ENCODE measurements at regions not wholly inside any gene's neighbourhood (a gene's known extent, or its start where the extent isn't known, plus 50 kb on each side); places are given as distances from the start of the nearest gene placed in this dataset.

DNA sequence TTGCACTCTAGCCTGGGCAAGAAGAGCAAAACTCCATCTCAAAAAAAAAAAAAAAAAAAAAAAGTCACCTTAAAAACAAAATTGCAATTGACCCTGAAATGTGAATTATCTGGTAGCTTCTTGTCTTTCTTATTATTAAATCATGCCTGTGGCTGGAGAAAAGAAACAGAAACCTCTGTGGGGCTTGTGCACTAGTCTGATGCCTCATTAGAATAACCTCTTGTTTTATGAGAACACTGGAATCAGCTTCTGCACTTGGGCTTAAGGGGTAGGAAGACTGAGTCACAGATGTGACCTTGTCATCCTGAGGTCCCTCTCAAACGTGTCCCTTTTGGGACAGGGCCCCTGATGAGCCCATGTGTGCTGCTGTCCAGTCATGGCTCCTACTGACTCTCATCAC lies 237.9 kb downstream of the DACT1 start:
- 45% methylated on average over 1 of the region's 1 CpG for WGBS
- no peak for DNase-seq (ENCODE audit: extremely low spot score)
- intact Hi-C loops (cut with DNase I): no loop called here
- no peak for TF ChIP-seq EP300 (IDR thresholded peaks at IDR 0.05)
- TF ChIP-seq, protein P1, sequence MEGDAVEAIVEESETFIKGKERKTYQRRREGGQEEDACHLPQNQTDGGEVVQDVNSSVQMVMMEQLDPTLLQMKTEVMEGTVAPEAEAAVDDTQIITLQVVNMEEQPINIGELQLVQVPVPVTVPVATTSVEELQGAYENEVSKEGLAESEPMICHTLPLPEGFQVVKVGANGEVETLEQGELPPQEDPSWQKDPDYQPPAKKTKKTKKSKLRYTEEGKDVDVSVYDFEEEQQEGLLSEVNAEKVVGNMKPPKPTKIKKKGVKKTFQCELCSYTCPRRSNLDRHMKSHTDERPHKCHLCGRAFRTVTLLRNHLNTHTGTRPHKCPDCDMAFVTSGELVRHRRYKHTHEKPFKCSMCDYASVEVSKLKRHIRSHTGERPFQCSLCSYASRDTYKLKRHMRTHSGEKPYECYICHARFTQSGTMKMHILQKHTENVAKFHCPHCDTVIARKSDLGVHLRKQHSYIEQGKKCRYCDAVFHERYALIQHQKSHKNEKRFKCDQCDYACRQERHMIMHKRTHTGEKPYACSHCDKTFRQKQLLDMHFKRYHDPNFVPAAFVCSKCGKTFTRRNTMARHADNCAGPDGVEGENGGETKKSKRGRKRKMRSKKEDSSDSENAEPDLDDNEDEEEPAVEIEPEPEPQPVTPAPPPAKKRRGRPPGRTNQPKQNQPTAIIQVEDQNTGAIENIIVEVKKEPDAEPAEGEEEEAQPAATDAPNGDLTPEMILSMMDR (IDR thresholded peaks at IDR 0.05): no peak
- TF ChIP-seq POLR2A (IDR thresholded peaks at IDR 0.05; ENCODE audit: low read depth): no peak
- no peak for TF ChIP-seq POLR2AphosphoS5 (IDR thresholded peaks at IDR 0.05)
- Histone ChIP-seq H3K27ac (replicated peaks in 1 of 4) (no peak overlapping the region), H3K9me3 (no peaks in the 10 kb centered on the region), H3K4me1 (no peaks in the 10 kb centered on the region), H3K4me3 (no peak overlapping the region), H3K36me3 (no peaks in the 10 kb centered on the region), H3K27me3 (no peaks in the 10 kb centered on the region)

DNA sequence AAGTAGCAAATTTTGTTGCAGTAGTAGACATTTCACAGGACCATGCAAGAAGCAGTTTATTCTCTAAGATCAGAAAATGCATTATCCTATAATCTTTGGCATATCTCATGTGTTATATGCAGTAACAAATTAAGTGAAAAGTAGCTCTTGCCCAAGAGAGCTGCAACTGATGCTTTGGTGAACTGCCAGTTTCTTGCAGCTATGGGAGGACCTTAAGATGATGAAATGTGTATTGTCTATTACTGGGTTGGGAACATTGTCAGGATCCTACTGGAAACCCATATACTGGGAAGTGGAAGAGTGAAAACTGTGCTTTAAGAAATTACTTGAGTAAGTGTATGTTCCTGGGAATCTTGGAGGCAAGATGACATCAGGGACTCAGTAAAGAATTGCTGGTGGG lies 238.8 kb downstream of the DACT1 start:
- no peak for DNase-seq (ENCODE audit: extremely low spot score)
- Histone ChIP-seq H3K4me3 (no peak overlapping the region), H3K27me3 (no peaks in the 10 kb centered on the region), H3K36me3 (no peaks in the 10 kb centered on the region), H3K27ac (replicated peaks in 1 of 4) (no peak overlapping the region), H3K4me1 (no peaks in the 10 kb centered on the region), H3K9me3 (no peaks in the 10 kb centered on the region)
- intact Hi-C loops (cut with DNase I): no loop called here
- TF ChIP-seq POLR2A (IDR thresholded peaks at IDR 0.05; ENCODE audit: low read depth): no peak
- TF ChIP-seq EP300 (IDR thresholded peaks at IDR 0.05): no peak
- TF ChIP-seq, protein P1 (IDR thresholded peaks at IDR 0.05): no peak
- TF ChIP-seq POLR2AphosphoS5 (IDR thresholded peaks at IDR 0.05): no peak

DNA sequence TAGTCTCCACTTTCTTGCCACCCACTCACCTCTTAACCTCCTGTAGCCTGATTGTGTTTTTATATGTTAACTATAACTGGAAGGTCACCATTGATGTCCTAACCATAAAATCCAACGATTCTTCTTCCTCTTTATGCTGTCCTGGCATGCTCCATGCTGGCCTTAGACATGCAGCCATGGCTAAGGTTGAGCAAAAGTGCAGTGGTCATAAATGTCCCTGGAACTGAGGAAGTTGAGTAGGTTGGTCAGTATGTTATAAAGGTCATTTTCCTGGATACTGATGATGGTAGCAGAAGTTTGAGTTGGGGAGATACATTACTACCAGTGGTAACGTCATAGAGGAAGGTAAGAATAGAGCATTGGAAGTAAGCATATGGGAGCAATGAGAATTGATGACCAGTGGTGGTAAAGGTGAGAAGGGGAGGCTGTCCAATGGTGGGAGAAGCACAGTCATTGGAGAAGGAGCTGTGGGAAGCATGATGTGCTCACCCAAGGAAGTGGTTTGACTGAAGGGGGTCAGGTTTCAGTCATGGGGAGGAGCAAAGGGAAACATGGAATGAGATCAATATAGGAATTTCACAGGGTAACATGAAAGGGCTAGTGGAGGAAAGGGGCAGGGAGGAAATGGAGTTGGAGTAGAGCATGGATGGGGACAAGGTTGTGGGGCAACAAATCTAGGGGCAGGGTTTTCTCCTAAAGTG lies 240.8 kb downstream of the DACT1 start:
- Histone ChIP-seq H3K4me3 (no peak overlapping the region), H3K36me3 (no peaks in the 10 kb centered on the region), H3K27me3 (no peaks in the 10 kb centered on the region), H3K9me3 (no peaks in the 10 kb centered on the region), H3K4me1 (peaks cover 0 to 10% (median 9%) of the 10 kb centered on the region in 4 donors), H3K27ac (replicated peaks in 1 of 4) (no peak overlapping the region)
- TF ChIP-seq, protein P1 (IDR thresholded peaks at IDR 0.05): no peak
- TF ChIP-seq EP300 (IDR thresholded peaks at IDR 0.05): no peak
- no peak for TF ChIP-seq POLR2AphosphoS5 (IDR thresholded peaks at IDR 0.05)
- TF ChIP-seq POLR2A (IDR thresholded peaks at IDR 0.05; ENCODE audit: low read depth): no peak
- no peak for DNase-seq (ENCODE audit: extremely low spot score)
- WGBS: 89% methylated on average over 2 of the region's 2 CpGs
- intact Hi-C loops (cut with DNase I): no loop called here

DNA sequence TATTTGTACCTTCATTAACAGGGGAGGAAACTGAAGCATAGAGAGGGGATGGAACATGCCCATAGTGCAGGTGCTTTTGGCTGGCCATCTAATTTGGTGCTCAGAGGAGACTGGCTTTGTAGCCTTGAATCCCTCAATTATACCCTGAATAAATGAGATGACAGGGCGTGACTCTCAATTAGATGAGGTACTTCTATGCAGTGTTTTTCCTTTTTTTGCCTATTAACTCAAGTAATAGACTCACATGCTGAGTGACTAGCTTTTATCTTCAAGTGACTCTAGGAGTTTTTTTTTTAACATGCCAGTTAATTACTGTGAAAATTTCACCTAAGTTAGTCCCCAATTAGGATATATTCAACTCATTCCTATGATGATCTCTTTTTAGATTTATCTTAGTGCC lies 243.7 kb downstream of the DACT1 start:
- no peak overlapping the region for H3K27ac ChIP-seq (replicated peaks in 1 of 4)
- intact Hi-C loops (cut with DNase I): no loop called here
- DNase-seq (ENCODE audit: extremely low spot score): no peak
- no peaks in the 10 kb centered on the region for H3K36me3 ChIP-seq
- H3K4me1 ChIP-seq: peaks cover 0 to 10% (median 9%) of the 10 kb centered on the region in 4 donors
- no peaks in the 10 kb centered on the region for H3K27me3 ChIP-seq
- 95% methylated on average over 1 of the region's 1 CpG for WGBS
- H3K4me3 ChIP-seq: no peak overlapping the region
- TF ChIP-seq POLR2AphosphoS5 (IDR thresholded peaks at IDR 0.05) (no peak), EP300 (IDR thresholded peaks at IDR 0.05) (no peak), POLR2A (IDR thresholded peaks at IDR 0.05; ENCODE audit: low read depth) (no peak)
- TF ChIP-seq, protein P1 (IDR thresholded peaks at IDR 0.05): no peak
- no peaks in the 10 kb centered on the region for H3K9me3 ChIP-seq

DNA sequence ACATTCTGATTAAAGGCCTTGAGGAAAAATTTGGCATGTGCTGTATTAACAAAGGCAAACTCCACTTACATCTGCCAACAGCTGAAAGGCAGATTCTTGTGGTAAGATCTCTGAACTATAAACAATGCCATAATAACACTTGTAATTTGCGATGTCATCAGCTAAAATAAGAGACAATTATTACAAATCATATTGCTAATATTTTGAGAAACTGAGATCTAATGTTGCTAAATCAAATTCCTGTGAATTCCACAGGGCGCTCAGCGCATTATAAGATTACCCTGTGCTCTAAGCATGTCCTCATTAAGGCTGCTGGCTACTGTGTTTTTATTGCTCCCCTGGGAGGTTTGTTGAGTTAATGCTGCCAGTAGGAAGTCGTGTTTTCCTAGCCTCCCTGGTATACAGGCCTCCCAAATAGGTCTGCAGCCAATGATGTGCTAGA lies 244.8 kb downstream of the DACT1 start:
- H3K27ac ChIP-seq (replicated peaks in 1 of 4): no peak overlapping the region
- DNase-seq (ENCODE audit: extremely low spot score): no peak
- TF ChIP-seq POLR2A (IDR thresholded peaks at IDR 0.05; ENCODE audit: low read depth) (no peak), EP300 (IDR thresholded peaks at IDR 0.05) (no peak), POLR2AphosphoS5 (IDR thresholded peaks at IDR 0.05) (no peak)
- TF ChIP-seq, protein P1 (IDR thresholded peaks at IDR 0.05): no peak
- H3K4me1 ChIP-seq: peaks cover 0 to 10% (median 9%) of the 10 kb centered on the region in 4 donors
- H3K9me3 ChIP-seq: no peaks in the 10 kb centered on the region
- WGBS: 36% methylated on average over 4 of the region's 4 CpGs
- intact Hi-C loops (cut with DNase I): no loop called here
- no peaks in the 10 kb centered on the region for H3K36me3 ChIP-seq
- no peak overlapping the region for H3K4me3 ChIP-seq
- no peaks in the 10 kb centered on the region for H3K27me3 ChIP-seq
